ENCODE measurements at regions not wholly inside any gene's neighbourhood (a gene's known extent, or its start where the extent isn't known, plus 50 kb on each side); places are given as distances from the start of the nearest gene placed in this dataset.

- no peak for DNase-seq (ENCODE audit: low read depth in 1 of 2, low spot score in 1 of 2)
- no peak overlapping the region for H3K4me3 ChIP-seq (replicated peaks; ENCODE audit: insufficient read depth, low read length)
- H3K27ac ChIP-seq (replicated peaks), result no peak overlapping the region
- TF ChIP-seq GABPA (IDR thresholded peaks at IDR 0.05; ENCODE audit: low read depth) (no peak), SPI1 (IDR thresholded peaks at IDR 0.05; ENCODE audit: borderline replicate concordance, low read depth) (no peak), CTCF (IDR thresholded peaks at IDR 0.05; ENCODE audit: insufficient read depth, low read length) (no peak), REST (IDR thresholded peaks at IDR 0.05; ENCODE audit: insufficient replicate concordance, low read depth) (no peak), POLR2AphosphoS5 (IDR thresholded peaks at IDR 0.05; ENCODE audit: low read depth) (no peak)
- no peaks in the 10 kb centered on the region for H3K27me3 ChIP-seq (ENCODE audit: insufficient read depth, poor library complexity, severe bottlenecking)
Observed at GRCh38 chr2:153360239-153360638, 118.3 kb downstream of the RPRM start.

GRCh38 chr2:153354377-153354776, 124.2 kb downstream of the RPRM start:
- no peak for DNase-seq (ENCODE audit: low read depth in 1 of 2, low spot score in 1 of 2)

GRCh38 chr2:153349603-153350002, 129.0 kb downstream of the RPRM start:
- TF ChIP-seq CTCF (IDR thresholded peaks at IDR 0.05; ENCODE audit: insufficient read depth, low read length), result no peak
- no peak for TF ChIP-seq POLR2AphosphoS5 (IDR thresholded peaks at IDR 0.05; ENCODE audit: low read depth)
- TF ChIP-seq SPI1 (IDR thresholded peaks at IDR 0.05; ENCODE audit: borderline replicate concordance, low read depth), result no peak
- TF ChIP-seq REST (IDR thresholded peaks at IDR 0.05; ENCODE audit: insufficient replicate concordance, low read depth), result no peak
- TF ChIP-seq GABPA (IDR thresholded peaks at IDR 0.05; ENCODE audit: low read depth), result no peak
- Histone ChIP-seq H3K4me3 (replicated peaks; ENCODE audit: insufficient read depth, low read length) (no peak overlapping the region), H3K27me3 (ENCODE audit: insufficient read depth, poor library complexity, severe bottlenecking) (no peaks in the 10 kb centered on the region), H3K27ac (replicated peaks) (no peak overlapping the region)
- no peak for DNase-seq (ENCODE audit: low read depth in 1 of 2, low spot score in 1 of 2)

More at GRCh38 chr2:153354377-153354776, 124.2 kb downstream of the RPRM start:
- no peaks in the 10 kb centered on the region for H3K27me3 ChIP-seq (ENCODE audit: insufficient read depth, poor library complexity, severe bottlenecking)
- H3K4me3 ChIP-seq (replicated peaks; ENCODE audit: insufficient read depth, low read length), result no peak overlapping the region
- TF ChIP-seq GABPA (IDR thresholded peaks at IDR 0.05; ENCODE audit: low read depth), result no peak
- no peak for TF ChIP-seq SPI1 (IDR thresholded peaks at IDR 0.05; ENCODE audit: borderline replicate concordance, low read depth)
- no peak for TF ChIP-seq CTCF (IDR thresholded peaks at IDR 0.05; ENCODE audit: insufficient read depth, low read length)
- TF ChIP-seq REST (IDR thresholded peaks at IDR 0.05; ENCODE audit: insufficient replicate concordance, low read depth), result no peak
- no peak for TF ChIP-seq POLR2AphosphoS5 (IDR thresholded peaks at IDR 0.05; ENCODE audit: low read depth)
- H3K27ac ChIP-seq (replicated peaks), result no peak overlapping the region

Measured in HL-60 (cell line).